ENCODE measurements at regions not wholly inside any gene's neighbourhood (a gene's known extent, or its start where the extent isn't known, plus 50 kb on each side); places are given as distances from the start of the nearest gene placed in this dataset.

DNA sequence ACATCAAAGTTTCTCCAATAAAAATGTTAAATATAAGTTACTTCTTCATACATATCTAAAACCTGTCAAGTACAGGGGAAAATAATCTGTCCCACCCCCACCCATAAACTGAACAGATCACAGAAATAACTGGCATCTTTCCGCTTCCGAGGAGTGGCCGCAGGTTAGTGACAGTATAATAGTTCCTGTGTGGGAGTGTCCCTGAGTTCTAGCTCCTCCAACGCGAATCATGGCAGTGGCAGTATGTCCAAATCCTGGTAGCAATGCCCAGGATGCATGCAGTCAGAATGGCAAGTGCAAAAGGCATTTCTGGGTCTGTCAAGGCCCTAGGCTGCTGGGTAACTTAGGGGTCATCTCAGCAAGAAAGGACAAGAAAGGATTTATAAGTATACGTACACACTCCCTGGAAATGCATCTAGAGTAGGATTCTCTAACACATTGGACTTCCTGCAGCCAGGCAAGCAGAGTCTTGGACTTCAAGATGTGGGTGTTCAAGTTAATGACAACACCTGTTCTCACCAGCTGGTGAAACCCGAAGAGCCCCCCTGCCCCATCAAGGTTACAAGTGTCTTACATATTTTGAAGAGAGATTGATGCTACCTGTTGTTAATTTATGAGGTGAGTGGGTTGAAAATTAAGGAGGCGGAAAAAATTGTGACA lies 94.4 kb upstream of the COL1A2 start:
- TF ChIP-seq, protein P1, sequence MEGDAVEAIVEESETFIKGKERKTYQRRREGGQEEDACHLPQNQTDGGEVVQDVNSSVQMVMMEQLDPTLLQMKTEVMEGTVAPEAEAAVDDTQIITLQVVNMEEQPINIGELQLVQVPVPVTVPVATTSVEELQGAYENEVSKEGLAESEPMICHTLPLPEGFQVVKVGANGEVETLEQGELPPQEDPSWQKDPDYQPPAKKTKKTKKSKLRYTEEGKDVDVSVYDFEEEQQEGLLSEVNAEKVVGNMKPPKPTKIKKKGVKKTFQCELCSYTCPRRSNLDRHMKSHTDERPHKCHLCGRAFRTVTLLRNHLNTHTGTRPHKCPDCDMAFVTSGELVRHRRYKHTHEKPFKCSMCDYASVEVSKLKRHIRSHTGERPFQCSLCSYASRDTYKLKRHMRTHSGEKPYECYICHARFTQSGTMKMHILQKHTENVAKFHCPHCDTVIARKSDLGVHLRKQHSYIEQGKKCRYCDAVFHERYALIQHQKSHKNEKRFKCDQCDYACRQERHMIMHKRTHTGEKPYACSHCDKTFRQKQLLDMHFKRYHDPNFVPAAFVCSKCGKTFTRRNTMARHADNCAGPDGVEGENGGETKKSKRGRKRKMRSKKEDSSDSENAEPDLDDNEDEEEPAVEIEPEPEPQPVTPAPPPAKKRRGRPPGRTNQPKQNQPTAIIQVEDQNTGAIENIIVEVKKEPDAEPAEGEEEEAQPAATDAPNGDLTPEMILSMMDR (IDR thresholded peaks at IDR 0.05) = no peak
- no peak for TF ChIP-seq POLR2A (IDR thresholded peaks at IDR 0.05)

Data from uterus (tissue), 2 donors.